ENCODE measurements at regions not wholly inside any gene's neighbourhood (a gene's known extent, or its start where the extent isn't known, plus 50 kb on each side); places are given as distances from the start of the nearest gene placed in this dataset.
"Not testable (repeated sequence)": the region's sequence is repeated elsewhere in the genome, so short reads cannot be mapped to it uniquely, and the experiment has no call there.

- POLR2A ChIA-PET, result no interaction called here
- H3K36me3 Mint-ChIP-seq, result no peaks in the 10 kb centered on the region
- no peaks in the 10 kb centered on the region for H3K9me3 Mint-ChIP-seq
- no peak overlapping the region for H3K27ac Mint-ChIP-seq
- H3K27me3 Mint-ChIP-seq, result no peaks in the 10 kb centered on the region
- H3K4me3 Mint-ChIP-seq, result no peak overlapping the region
- no peak for ATAC-seq (ENCODE audit: low read depth)
- no peak for DNase-seq
- H3K4me1 Mint-ChIP-seq, result no peaks in the 10 kb centered on the region
Observed at GRCh38 chrX:20720954-20721626, 454.4 kb upstream of the RPS6KA3 start.

- POLR2A ChIA-PET, result no interaction called here
- no peaks in the 10 kb centered on the region for H3K4me1 Mint-ChIP-seq
- no peaks in the 10 kb centered on the region for H3K36me3 Mint-ChIP-seq
- H3K9me3 Mint-ChIP-seq, result no peaks in the 10 kb centered on the region
- no peak for ATAC-seq (ENCODE audit: low read depth)
- peaks cover 2% of the 10 kb centered on the region for H3K27me3 Mint-ChIP-seq
- H3K27ac Mint-ChIP-seq, result no peak overlapping the region
- H3K4me3 Mint-ChIP-seq, result no peak overlapping the region
- no peak for DNase-seq
Observed at GRCh38 chrX:20718592-20719380, 452.1 kb upstream of the RPS6KA3 start.

GRCh38 chrX:20715176-20715575 lies 448.5 kb upstream of the RPS6KA3 start:
- DNase-seq (no peak), ATAC-seq (ENCODE audit: low read depth) (no peak)
- Mint-ChIP-seq H3K4me3 (no peak overlapping the region), H3K27ac (no peak overlapping the region), H3K9me3 (no peaks in the 10 kb centered on the region), H3K27me3 (peaks cover 2% of the 10 kb centered on the region), H3K36me3 (no peaks in the 10 kb centered on the region), H3K4me1 (no peaks in the 10 kb centered on the region)
- POLR2A ChIA-PET, result no interaction called here

- Mint-ChIP-seq H3K36me3 (no peaks in the 10 kb centered on the region), H3K4me1 (no peaks in the 10 kb centered on the region), H3K27me3 (peaks cover 2% of the 10 kb centered on the region), H3K4me3 (no peak overlapping the region), H3K27ac (no peak overlapping the region), H3K9me3 (no peaks in the 10 kb centered on the region)
- no peak for ATAC-seq (ENCODE audit: low read depth)
- POLR2A ChIA-PET, result no interaction called here
- DNase-seq, result no peak
Observed at GRCh38 chrX:20712811-20713210, 446.1 kb upstream of the RPS6KA3 start.

GRCh38 chrX:20711366-20711765 lies 444.7 kb upstream of the RPS6KA3 start:
- POLR2A ChIA-PET, result no interaction called here
- H3K4me3 Mint-ChIP-seq, result no peak overlapping the region
- H3K36me3 Mint-ChIP-seq, result no peaks in the 10 kb centered on the region
- no peaks in the 10 kb centered on the region for H3K4me1 Mint-ChIP-seq
- ATAC-seq (ENCODE audit: low read depth) (no peak), DNase-seq (no peak)
- H3K27me3 Mint-ChIP-seq, result peaks cover 2% of the 10 kb centered on the region
- no peaks in the 10 kb centered on the region for H3K9me3 Mint-ChIP-seq
- no peak overlapping the region for H3K27ac Mint-ChIP-seq

- DNase-seq, result no peak
- H3K27ac Mint-ChIP-seq, result no peak overlapping the region
- ATAC-seq (ENCODE audit: low read depth), result no peak
- no peaks in the 10 kb centered on the region for H3K9me3 Mint-ChIP-seq
- no peaks in the 10 kb centered on the region for H3K4me1 Mint-ChIP-seq
- H3K36me3 Mint-ChIP-seq, result no peaks in the 10 kb centered on the region
- POLR2A ChIA-PET, result no interaction called here
- no peak overlapping the region for H3K4me3 Mint-ChIP-seq
- peaks cover 2% of the 10 kb centered on the region for H3K27me3 Mint-ChIP-seq
Observed at GRCh38 chrX:20693078-20693477, 426.4 kb upstream of the RPS6KA3 start.

- Mint-ChIP-seq H3K27me3 (peaks cover 12% of the 10 kb centered on the region), H3K36me3 (no peaks in the 10 kb centered on the region), H3K9me3 (no peaks in the 10 kb centered on the region), H3K4me1 (no peaks in the 10 kb centered on the region), H3K27ac (no peak overlapping the region), H3K4me3 (no peak overlapping the region)
- POLR2A ChIA-PET, result no interaction called here
- no peak for DNase-seq
- ATAC-seq (ENCODE audit: low read depth), result no peak
Observed at GRCh38 chrX:20686256-20686655, 419.5 kb upstream of the RPS6KA3 start.

- Mint-ChIP-seq H3K36me3 (no peaks in the 10 kb centered on the region), H3K4me3 (no peak overlapping the region), H3K27ac (no peak overlapping the region), H3K4me1 (no peaks in the 10 kb centered on the region), H3K27me3 (peaks cover 12% of the 10 kb centered on the region), H3K9me3 (no peaks in the 10 kb centered on the region)
- DNase-seq, result no peak
- ATAC-seq (ENCODE audit: low read depth), result no peak
- POLR2A ChIA-PET, result no interaction called here
Observed at GRCh38 chrX:20685652-20686051, 418.9 kb upstream of the RPS6KA3 start.

- no peak for DNase-seq
- Mint-ChIP-seq H3K36me3 (no peaks in the 10 kb centered on the region), H3K9me3 (no peaks in the 10 kb centered on the region), H3K4me1 (no peaks in the 10 kb centered on the region), H3K27me3 (peaks cover 12% of the 10 kb centered on the region), H3K4me3 (no peak overlapping the region), H3K27ac (no peak overlapping the region)
- POLR2A ChIA-PET, result no interaction called here
- ATAC-seq (ENCODE audit: low read depth), result no peak
Observed at GRCh38 chrX:20681683-20682082, 415.0 kb upstream of the RPS6KA3 start.

GRCh38 chrX:20680998-20681397 lies 414.3 kb upstream of the RPS6KA3 start:
- H3K27me3 Mint-ChIP-seq, result peaks cover 12% of the 10 kb centered on the region
- H3K4me1 Mint-ChIP-seq, result no peaks in the 10 kb centered on the region
- ATAC-seq (ENCODE audit: low read depth) (no peak), DNase-seq (no peak)
- no peaks in the 10 kb centered on the region for H3K36me3 Mint-ChIP-seq
- no peak overlapping the region for H3K27ac Mint-ChIP-seq
- H3K4me3 Mint-ChIP-seq, result no peak overlapping the region
- POLR2A ChIA-PET, result no interaction called here
- H3K9me3 Mint-ChIP-seq, result no peaks in the 10 kb centered on the region

GRCh38 chrX:20672476-20672875 lies 405.8 kb upstream of the RPS6KA3 start:
- Mint-ChIP-seq H3K4me1 (no peaks in the 10 kb centered on the region), H3K9me3 (no peaks in the 10 kb centered on the region)
- DNase-seq, result no peak

GRCh38 chrX:20671746-20672145 lies 405.0 kb upstream of the RPS6KA3 start:
- H3K27ac Mint-ChIP-seq; H3K27me3 Mint-ChIP-seq; H3K9me3 Mint-ChIP-seq; POLR2A ChIA-PET; ATAC-seq (ENCODE audit: low read depth); H3K4me3 Mint-ChIP-seq; H3K4me1 Mint-ChIP-seq; H3K36me3 Mint-ChIP-seq; DNase-seq: not testable (repeated sequence)

More at GRCh38 chrX:20672476-20672875, 405.8 kb upstream of the RPS6KA3 start:
- Mint-ChIP-seq H3K27me3 (peaks cover 6% of the 10 kb centered on the region), H3K4me3 (no peak overlapping the region), H3K36me3 (no peaks in the 10 kb centered on the region), H3K27ac (no peak overlapping the region)
- POLR2A ChIA-PET, result no interaction called here
- ATAC-seq (ENCODE audit: low read depth), result no peak

- DNase-seq, result no peak
- Mint-ChIP-seq H3K4me3 (no peak overlapping the region), H3K27me3 (peaks cover 6% of the 10 kb centered on the region), H3K9me3 (no peaks in the 10 kb centered on the region), H3K36me3 (no peaks in the 10 kb centered on the region), H3K27ac (no peak overlapping the region), H3K4me1 (no peaks in the 10 kb centered on the region)
- POLR2A ChIA-PET, result no interaction called here
- no peak for ATAC-seq (ENCODE audit: low read depth)
Observed at GRCh38 chrX:20670611-20671010, 403.9 kb upstream of the RPS6KA3 start.

- POLR2A ChIA-PET, result no interaction called here
- DNase-seq, result no peak
- Mint-ChIP-seq H3K9me3 (no peaks in the 10 kb centered on the region), H3K4me1 (no peaks in the 10 kb centered on the region), H3K27me3 (peaks cover 6% of the 10 kb centered on the region), H3K36me3 (no peaks in the 10 kb centered on the region), H3K4me3 (no peak overlapping the region), H3K27ac (no peak overlapping the region)
- ATAC-seq (ENCODE audit: low read depth), result no peak
Observed at GRCh38 chrX:20668550-20668949, 401.8 kb upstream of the RPS6KA3 start.

Data from activated naive CD8-positive, alpha-beta T cell treated with anti-CD3 and anti-CD28 coated beads, Interleukin-2, amount 10 ng/mL, durations not matched to agents 7 days and 5 days (primary cell).